GM12878 (cell line): ENCODE measurements at regions not wholly inside any gene's neighbourhood (a gene's known extent, or its start where the extent isn't known, plus 50 kb on each side); places are given as distances from the start of the nearest gene placed in this dataset.

Source experiments
- BACH1 ChIP-seq: fragments of 450-650 bp; IDR thresholded peaks from 2 replicates; pipeline ENCODE4 v1.6.1; 2017; ENCODE audit warnings: mild to moderate bottlenecking, borderline replicate concordance
- BHLHE40 ChIP-seq, 2 experiments: fragments of 450-650 bp in 1 of 2; IDR thresholded peaks; 2 replicates each; pipeline ENCODE4 v1.6.1; 2011 to 2017; ENCODE audit warnings: low read depth in 2 of 2, borderline replicate concordance in 1 of 2, improper control_type of control experiment in 1 of 2, low read length in 1 of 2, mild to moderate bottlenecking in 1 of 2
- CEBPB ChIP-seq, 2 experiments: fragments of 150-350 bp in 1 of 2; IDR thresholded peaks; 2 replicates each; pipeline ENCODE4 v1.6.1; 2012 to 2014; ENCODE audit warnings: low read depth in 2 of 2, low read length in 2 of 2, borderline replicate concordance in 1 of 2, inconsistent platforms in 1 of 2
- FOXK2 ChIP-seq: fragments of 450-650 bp; IDR thresholded peaks from 2 replicates; pipeline ENCODE4 v1.6.1; 2017; ENCODE audit warnings: mild to moderate bottlenecking, moderate library complexity
- HDAC6 ChIP-seq: fragments of 200-600 bp; sonication (generic); IDR thresholded peaks from one replicate; pipeline ENCODE4 v1.8.0; 2017; ENCODE audit warnings: antibody characterized with exemption; ENCODE audit not compliant: unreplicated experiment
- IRF4 ChIP-seq: IDR thresholded peaks from 2 replicates; pipeline ENCODE4 v1.6.1; 2011; ENCODE audit warnings: low read depth, low read length
- KAT2A ChIP-seq: conservative IDR thresholded peaks from 2 replicates; pipeline ENCODE4 v1.6.1; 2011; ENCODE audit warnings: low read depth, low read length; ENCODE audit not compliant: control insufficient read depth
- POLR2A ChIP-seq: IDR thresholded peaks from 2 replicates; pipeline ENCODE4 v1.6.1; 2011; ENCODE audit warnings: low read depth, mild to moderate bottlenecking, low read length
- RAD21 ChIP-seq: IDR thresholded peaks from 2 replicates; pipeline ENCODE4 v1.6.1; 2011; ENCODE audit warnings: mild to moderate bottlenecking, low read depth, low read length, moderate library complexity; ENCODE audit not compliant: insufficient read depth
- RUNX3 ChIP-seq: IDR thresholded peaks from 2 replicates; pipeline ENCODE4 v1.6.1; 2012; ENCODE audit warnings: low read length, inconsistent platforms
- SIX5 ChIP-seq: IDR thresholded peaks from 2 replicates; pipeline ENCODE4 v1.6.1; 2011; ENCODE audit warnings: mild to moderate bottlenecking, low read depth, low read length, moderate library complexity; ENCODE audit not compliant: severe bottlenecking
- TCF12 ChIP-seq: IDR thresholded peaks from 2 replicates; pipeline ENCODE4 v1.6.1; 2011; ENCODE audit warnings: low read depth, mild to moderate bottlenecking, low read length
- TCF7 ChIP-seq: IDR thresholded peaks from 2 replicates; pipeline ENCODE4 v1.6.1; 2014; ENCODE audit warnings: antibody characterized with exemption, borderline replicate concordance
- USF1 ChIP-seq: IDR thresholded peaks from 2 replicates; pipeline ENCODE4 v1.6.1; 2011; ENCODE audit warnings: borderline replicate concordance, low read depth, mild to moderate bottlenecking, moderate library complexity, mixed read lengths, low read length; ENCODE audit not compliant: insufficient read depth; ENCODE audit errors: extremely low read length
- ZNF207 ChIP-seq: fragments of 450-650 bp; IDR thresholded peaks from 2 replicates; pipeline ENCODE4 v1.6.1; 2014; ENCODE audit warnings: antibody characterized with exemption, mild to moderate bottlenecking, borderline replicate concordance
- ZNF274 ChIP-seq: IDR thresholded peaks from one replicate; pipeline ENCODE4 v1.8.0; 2011; ENCODE audit not compliant: insufficient read length, insufficient read depth

GRCh38 chr2:37585295-37585908 is 86.0 kb downstream of the CDC42EP3 start (continued):
- 0 out of 2 replicates have a peak, but pooled peaks have one; percentile 11 for TF ChIP-seq RAD21
- no peak for TF ChIP-seq ZNF207
- TF ChIP-seq HDAC6, result no peak
- TF ChIP-seq POLR2A, result 0 out of 2 replicates have a peak, but pooled peaks have one; percentile 31
- TF ChIP-seq IRF4, result no peak
- peak; percentile 61; the same call in 1 of the 2 replicates for TF ChIP-seq FOXK2
- TF ChIP-seq KAT2A, result no peak
- no peak for TF ChIP-seq SIX5
- TF ChIP-seq CEBPB (IDR thresholded peaks at IDR 0.05; ENCODE audit: borderline replicate concordance in 1 of 2, low read depth in 2 of 2, low read length in 2 of 2), result no peak
- 0 out of 2 replicates have a peak, but pooled peaks have one; percentile 6 for TF ChIP-seq RUNX3
- TF ChIP-seq ZNF274, result no peak
- no peak for TF ChIP-seq BACH1
- no peak for TF ChIP-seq TCF7
- peak; percentile 60 for TF ChIP-seq TCF12
- no peak for TF ChIP-seq BHLHE40 (IDR thresholded peaks at IDR 0.05; ENCODE audit: borderline replicate concordance in 1 of 2, low read depth in 2 of 2, low read length in 1 of 2)
- peak; percentile 12 for TF ChIP-seq USF1
